MM.1S (cell line): ENCODE measurements at regions not wholly inside any gene's neighbourhood (a gene's known extent, or its start where the extent isn't known, plus 50 kb on each side); places are given as distances from the start of the nearest gene placed in this dataset.

Experiments used
- CTCF ChIP-seq: fragments of 300-600 bp; sonication (generic); IDR thresholded peaks from 2 replicates; pipeline ENCODE4 v1.5.1; 2016; ENCODE audit warnings: antibody characterized with exemption, low read length, mixed read lengths
- EZH2 ChIP-seq: fragments of 300-600 bp; sonication (generic); optimal IDR thresholded peaks from 2 replicates; pipeline ENCODE3; 2017; ENCODE audit warnings: low read depth, mild to moderate bottlenecking, antibody characterized with exemption, low read length, mixed read lengths

DNA sequence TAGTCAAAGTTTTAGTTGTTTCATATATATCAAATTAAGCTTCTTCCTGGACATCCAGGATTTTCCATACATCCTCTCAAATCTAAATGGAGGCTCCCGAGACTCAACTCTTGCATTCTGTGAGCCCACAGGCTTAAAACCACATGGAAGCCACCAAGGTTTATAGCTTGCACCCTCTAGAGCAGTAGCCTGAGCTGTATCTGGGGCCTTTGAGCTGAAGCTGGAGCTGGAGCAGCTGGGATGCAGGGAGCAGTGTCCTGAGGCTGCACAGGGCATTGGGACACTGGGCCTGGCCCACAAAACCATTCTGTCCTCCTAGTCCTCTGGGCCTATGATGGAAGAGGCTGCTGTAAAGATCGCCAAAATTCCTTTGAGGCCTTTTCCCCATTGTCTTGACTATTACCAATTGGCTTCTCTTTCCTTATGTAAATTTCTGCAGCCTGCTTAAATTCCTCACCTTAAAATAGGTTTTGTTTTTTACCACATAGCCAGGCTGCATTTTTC is 151.0 kb downstream of the COX7C start:
- TF ChIP-seq CTCF (no peak), EZH2 (no peak)
